H1 (cell line): ENCODE measurements at regions not wholly inside any gene's neighbourhood (a gene's known extent, or its start where the extent isn't known, plus 50 kb on each side); places are given as distances from the start of the nearest gene placed in this dataset.

ENCODE experiments used
- CTCF ChIA-PET: fragments of 300-600 bp; sonication (Branson Sonifier 250); formaldehyde crosslinking; loops from one replicate; lab custom pipeline; 2021; ENCODE audit not compliant: partially characterized antibody; lab: Charles Lee
- POLR2A ChIA-PET: fragments of 300-600 bp; sonication (Branson Sonifier 250); formaldehyde crosslinking; loops from one replicate; lab custom pipeline; 2021; ENCODE audit warnings: inconsistent platforms; ENCODE audit not compliant: partially characterized antibody; lab: Charles Lee
- DNase-seq, 2 experiments: peaks; one replicate each; pipeline versions ENCODE4 v3.0.0 to v3.0.0-alpha.2; 2010 to 2022; ENCODE audit warnings: low spot score in 2 of 2, low read depth in 1 of 2, mixed read lengths in 1 of 2
- FAIRE-seq: peaks from 2 replicates; lab custom pipeline; 2011; peaks lifted over from hg19 to GRCh38; lab: Jason Lieb, UNC
- H2AFZ ChIP-seq: 2 replicates; pipeline ENCODE4 v1.8.1; 2012; ENCODE audit warnings: low read length, inconsistent platforms
- H2AK5ac ChIP-seq: 2 replicates; pipeline ENCODE4 v1.6.1; 2013; ENCODE audit warnings: low read depth, low read length
- H2BK120ac ChIP-seq: replicated peaks from 2 replicates; pipeline ENCODE3; 2013; ENCODE audit warnings: low read depth, low read length, inconsistent platforms
- H2BK12ac ChIP-seq: 2 replicates; pipeline ENCODE4 v1.6.1; 2013; ENCODE audit warnings: low read depth, low read length
- H2BK15ac ChIP-seq: 2 replicates; pipeline ENCODE4 v1.6.1; 2013; ENCODE audit warnings: low read length
- H2BK20ac ChIP-seq: 2 replicates; pipeline ENCODE4 v1.6.1; 2013; ENCODE audit warnings: low read length
- H2BK5ac ChIP-seq: 2 replicates; pipeline ENCODE4 v1.6.1; 2013; ENCODE audit warnings: low read depth, low read length
- H3K14ac ChIP-seq: 2 replicates; pipeline ENCODE4 v1.6.1; 2013; ENCODE audit warnings: inconsistent platforms; ENCODE audit not compliant: insufficient read length
- H3K18ac ChIP-seq: 2 replicates; pipeline ENCODE4 v1.6.1; 2013; ENCODE audit warnings: low read length; ENCODE audit errors: extremely low read depth
- H3K23ac ChIP-seq: 2 replicates; pipeline ENCODE4 v1.6.1; 2013; ENCODE audit warnings: inconsistent platforms; ENCODE audit not compliant: insufficient read length
- H3K23me2 ChIP-seq: 2 replicates; pipeline ENCODE4 v1.6.1; 2013; ENCODE audit warnings: low read depth, low read length
- H3K27ac ChIP-seq: 2 replicates; pipeline ENCODE4 v1.6.1; 2011; ENCODE audit warnings: low read depth, low read length, inconsistent platforms
- H3K27me3 ChIP-seq, 4 experiments: replicated peaks in 1 of 4; 1 replicate in 1 of 4; 2 replicates in 3 of 4; pipeline versions ENCODE4 v1.6.1 to v1.8.1; 2011 to 2013; ENCODE audit warnings: low read length in 3 of 4, mild to moderate bottlenecking in 3 of 4, inconsistent platforms in 2 of 4, mixed read lengths in 2 of 4, moderate library complexity in 1 of 4; ENCODE audit not compliant: control insufficient read depth in 3 of 4, insufficient read depth in 3 of 4; ENCODE audit errors: extremely low read depth in 1 of 4
- H3K36me3 ChIP-seq, 4 experiments: 2 replicates each; pipeline versions ENCODE4 v1.6.1 to v1.8.1; 2011 to 2013; ENCODE audit warnings: mild to moderate bottlenecking in 4 of 4, low read length in 3 of 4, moderate library complexity in 2 of 4, control low read depth in 1 of 4, inconsistent platforms in 1 of 4; ENCODE audit not compliant: insufficient read depth in 4 of 4, control insufficient read depth in 2 of 4
- H3K4ac ChIP-seq: replicated peaks from 2 replicates; pipeline ENCODE3; 2013; ENCODE audit warnings: low read length, low read depth, mixed read lengths, inconsistent platforms; ENCODE audit not compliant: insufficient read length
- H3K4me1 ChIP-seq, 4 experiments: replicated peaks in 1 of 4; 1 replicate in 1 of 4; 2 replicates in 3 of 4; pipeline versions ENCODE4 v1.6.1 to v1.8.1; 2011 to 2013; ENCODE audit warnings: low read length in 3 of 4, inconsistent platforms in 2 of 4, mixed read lengths in 1 of 4; ENCODE audit not compliant: insufficient read depth in 4 of 4, control insufficient read depth in 3 of 4
- H3K4me2 ChIP-seq, 2 experiments: 2 replicates each; pipeline versions ENCODE4 v1.6.1 to v1.8.1; 2011 to 2013; ENCODE audit warnings: low read depth in 2 of 2, low read length in 2 of 2, control low read depth in 1 of 2, inconsistent platforms in 1 of 2, mild to moderate bottlenecking in 1 of 2; ENCODE audit not compliant: insufficient read depth in 1 of 2
- H3K4me3 ChIP-seq, 4 experiments: fragments of 200-600, 300-600 bp in 1 of 4; sonication (generic), shearing (Covaris generic), sonication (Bioruptor Twin) in 1 of 4; 2 replicates each; pipeline versions ENCODE4 v1.5.1 to v1.8.1; 2011 to 2016; ENCODE audit warnings: low read length in 4 of 4, low read depth in 3 of 4, control low read depth in 2 of 4, inconsistent platforms in 2 of 4, mild to moderate bottlenecking in 2 of 4, mixed read lengths in 1 of 4, moderate library complexity in 1 of 4; ENCODE audit not compliant: insufficient read depth in 2 of 4; ENCODE audit errors: extremely low read depth in 1 of 4
- H3K56ac ChIP-seq: replicated peaks from 2 replicates; pipeline ENCODE3; 2013; ENCODE audit warnings: low read depth, mild to moderate bottlenecking, mixed read lengths, low read length, inconsistent platforms; ENCODE audit not compliant: insufficient read length
- H3K79me1 ChIP-seq: 2 replicates; pipeline ENCODE4 v1.6.1; 2013; ENCODE audit warnings: low read depth, low read length, control low read depth
- H3K79me2 ChIP-seq, 2 experiments: 2 replicates each; pipeline versions ENCODE4 v1.6.1 to v1.8.1; 2012 to 2013; ENCODE audit warnings: low read length in 2 of 2, mild to moderate bottlenecking in 2 of 2, inconsistent platforms in 1 of 2; ENCODE audit not compliant: insufficient read depth in 2 of 2, control insufficient read depth in 1 of 2
- H3K9ac ChIP-seq, 4 experiments: replicated peaks in 1 of 4; 1 replicate in 1 of 4; 2 replicates in 3 of 4; pipeline versions ENCODE4 v1.6.1 to v1.8.1; 2011 to 2013; ENCODE audit warnings: low read depth in 3 of 4, low read length in 3 of 4, control low read depth in 2 of 4, mild to moderate bottlenecking in 2 of 4, moderate library complexity in 2 of 4, inconsistent platforms in 1 of 4; ENCODE audit errors: extremely low read depth in 1 of 4
- H3K9me3 ChIP-seq, 2 experiments: 2 replicates each; pipeline versions ENCODE4 v1.6.1 to v1.8.1; 2012 to 2013; ENCODE audit warnings: mild to moderate bottlenecking in 2 of 2, moderate library complexity in 2 of 2, control low read depth in 1 of 2, inconsistent platforms in 1 of 2, low read depth in 1 of 2, low read length in 1 of 2, mixed read lengths in 1 of 2; ENCODE audit not compliant: insufficient read depth in 2 of 2
- H4K20me1 ChIP-seq, 2 experiments: replicated peaks in 1 of 2; 2 replicates each; pipeline versions ENCODE3 to v1.8.1; 2011 to 2013; ENCODE audit warnings: inconsistent platforms in 2 of 2, low read length in 2 of 2, mild to moderate bottlenecking in 1 of 2; ENCODE audit not compliant: insufficient read depth in 2 of 2, control insufficient read depth in 1 of 2
- H4K5ac ChIP-seq: 2 replicates; pipeline ENCODE4 v1.6.1; 2013; ENCODE audit warnings: low read length, low read depth, mixed read lengths, inconsistent platforms; ENCODE audit not compliant: insufficient read length
- H4K8ac ChIP-seq: 2 replicates; pipeline ENCODE4 v1.8.0; 2013; ENCODE audit warnings: mild to moderate bottlenecking, moderate library complexity, low read length, inconsistent platforms; ENCODE audit not compliant: insufficient read depth; ENCODE audit errors: extremely low read depth
- H4K91ac ChIP-seq: replicated peaks from 2 replicates; pipeline ENCODE3; 2013; ENCODE audit warnings: low read length, mixed read lengths, inconsistent platforms; ENCODE audit not compliant: insufficient read length
- FOSL1 ChIP-seq: IDR thresholded peaks from 2 replicates; pipeline ENCODE4 v1.6.1; 2011; ENCODE audit warnings: mild to moderate bottlenecking, low read depth, low read length, moderate library complexity; ENCODE audit not compliant: insufficient read depth
- HDAC6 ChIP-seq: IDR thresholded peaks from one replicate; pipeline ENCODE4 v1.7.1; 2012; ENCODE audit warnings: low read depth, mild to moderate bottlenecking, inconsistent platforms, low read length, moderate library complexity
- MAX ChIP-seq: IDR thresholded peaks from 2 replicates; pipeline ENCODE4 v1.6.1; 2012; ENCODE audit warnings: inconsistent platforms
- POU5F1 ChIP-seq: IDR thresholded peaks from 2 replicates; pipeline ENCODE4 v1.6.1; 2011; ENCODE audit warnings: low read depth, mild to moderate bottlenecking, low read length, moderate library complexity
- RAD21 ChIP-seq, 2 experiments: IDR thresholded peaks in 1 of 2; conservative IDR thresholded peaks in 1 of 2; 2 replicates each; pipeline ENCODE4 v1.6.1; 2011; ENCODE audit warnings: low read depth in 2 of 2, low read length in 2 of 2, improper control_type of control experiment in 1 of 2, inconsistent platforms in 1 of 2, mild to moderate bottlenecking in 1 of 2, moderate library complexity in 1 of 2
- RXRA ChIP-seq: IDR thresholded peaks from 2 replicates; pipeline ENCODE4 v1.6.1; 2011; ENCODE audit warnings: low read depth, mild to moderate bottlenecking, low read length, moderate library complexity; ENCODE audit not compliant: insufficient read depth
- SP1 ChIP-seq: IDR thresholded peaks from 2 replicates; pipeline ENCODE4 v1.6.1; 2011; ENCODE audit warnings: low read depth, low read length
- SP2 ChIP-seq: IDR thresholded peaks from 2 replicates; pipeline ENCODE4 v1.6.1; 2012; ENCODE audit warnings: mild to moderate bottlenecking, low read length, inconsistent platforms
- WGBS, 2 experiments: shearing (Covaris generic) in 1 of 2; methylation state at CpG; one replicate each; pipeline versions ENCODE4 v1.1.6 to v1.1.7; 2013 to 2015; ENCODE audit warnings: low lambda C conversion rate in 2 of 2, mixed read lengths in 2 of 2, inconsistent platforms in 1 of 2, low coverage in 1 of 2, missing lambda C conversion rate in 1 of 2; ENCODE audit not compliant: insufficient replicate concordance in 2 of 2, insufficient coverage in 1 of 2, insufficient read length in 1 of 2; ENCODE audit errors: extremely low coverage in 1 of 2, missing lambda C conversion rate in 1 of 2; 5-methylcytosine and 5-hydroxymethylcytosine counted together

- no peak overlapping the region for H2BK20ac ChIP-seq
- no peak overlapping the region for H4K5ac ChIP-seq
- H3K56ac ChIP-seq: no peak overlapping the region
- H4K8ac ChIP-seq: no peak overlapping the region
- no peak overlapping the region for H3K18ac ChIP-seq
- FAIRE-seq: no peak
- DNase-seq: no peak
- H3K23me2 ChIP-seq: no peaks in the 10 kb centered on the region
- no peak overlapping the region for H3K4ac ChIP-seq
- H3K4me1 ChIP-seq: no peaks in the 10 kb centered on the region
- WGBS, 2 experiments: 91% methylated on average over 4 of the region's 4 CpGs; no CpG with 5 or more reads in 1 of the 2 experiments
- no peak overlapping the region for H3K27ac ChIP-seq
- no peaks in the 10 kb centered on the region for H4K20me1 ChIP-seq
- no peak overlapping the region for H2BK12ac ChIP-seq
- no peak overlapping the region for H3K4me2 ChIP-seq
- no peaks in the 10 kb centered on the region for H3K79me2 ChIP-seq
- no peak overlapping the region for H3K14ac ChIP-seq
- H4K91ac ChIP-seq: no peak overlapping the region
- H3K9ac ChIP-seq: no peak overlapping the region
- CTCF ChIA-PET: no interaction called here
- no peaks in the 10 kb centered on the region for H3K36me3 ChIP-seq
- H3K23ac ChIP-seq: no peak overlapping the region
- POLR2A ChIA-PET: no interaction called here
- H3K4me3 ChIP-seq: no peak overlapping the region
- no peak overlapping the region for H2AFZ ChIP-seq
- no peaks in the 10 kb centered on the region for H3K27me3 ChIP-seq
- no peak overlapping the region for H2BK120ac ChIP-seq
- no peak overlapping the region for H2AK5ac ChIP-seq
- H3K9me3 ChIP-seq: no peaks in the 10 kb centered on the region
- no peak overlapping the region for H2BK5ac ChIP-seq
- no peak overlapping the region for H2BK15ac ChIP-seq
- H3K79me1 ChIP-seq: no peaks in the 10 kb centered on the region
- TF ChIP-seq POU5F1: no peak
- TF ChIP-seq SP1: no peak
- TF ChIP-seq FOSL1: no peak
- no peak for TF ChIP-seq RAD21 (IDR thresholded peaks at IDR 0.05 in 1 of 2, conservative IDR thresholded peaks at IDR 0.05 in 1 of 2; ENCODE audit: low read depth in 2 of 2, low read length in 2 of 2)
- no peak for TF ChIP-seq MAX
- TF ChIP-seq RXRA: no peak
- TF ChIP-seq HDAC6: no peak
- no peak for TF ChIP-seq SP2
These were observed 114.8 kb upstream of the NCAM2 start for GRCh38 chr21:20883408-20883800.
